Panc1 (cell line): ENCODE measurements at regions not wholly inside any gene's neighbourhood (a gene's known extent, or its start where the extent isn't known, plus 50 kb on each side); places are given as distances from the start of the nearest gene placed in this dataset.

Experiments used
- ATAC-seq: fragments of 200-7000 bp; cut with Tn5 transposase; 2 replicates; pipeline ENCODE4 v1.9.1; 2020; ENCODE audit warnings: mild to moderate bottlenecking, moderate library complexity
- BruUV-seq: library from RNA; stranded (reverse); fragments of 400-500 nt; replicated peaks from 2 replicates; lab custom pipeline; 2021; lab: Mats Ljungman, UMichigan
- CTCF ChIA-PET: fragments of 300-600 bp; sonication (Branson Sonifier 250); formaldehyde crosslinking; loops from one replicate; lab custom pipeline; 2022; ENCODE audit warnings: antibody characterized with exemption; lab: Charles Lee
- POLR2A ChIA-PET: fragments of 300-600 bp; sonication (Branson Sonifier 250); formaldehyde crosslinking; loops from one replicate; lab custom pipeline; 2022; ENCODE audit warnings: antibody characterized with exemption; lab: Charles Lee
- DNase-seq: peaks from one replicate; pipeline ENCODE4 v3.0.0-alpha.2; 2010; ENCODE audit warnings: low read depth, low spot score
- H3K27ac ChIP-seq: 2 replicates; pipeline ENCODE4 v1.5.1; 2011; ENCODE audit warnings: mild to moderate bottlenecking, low read length, inconsistent platforms
- H3K27me3 ChIP-seq: fragments of 200-500 bp; sonication (Bioruptor generic); 2 replicates; pipeline ENCODE4 v1.6.0; 2014; ENCODE audit warnings: low read length, inconsistent platforms; ENCODE audit not compliant: control insufficient read depth, insufficient read depth
- H3K36me3 ChIP-seq: fragments of 200-500 bp; sonication (Bioruptor generic); 2 replicates; pipeline ENCODE4 v1.5.1; 2014; ENCODE audit warnings: inconsistent platforms, mild to moderate bottlenecking, low read length, moderate library complexity; ENCODE audit not compliant: control insufficient read depth, insufficient read depth
- H3K4me1 ChIP-seq: 2 replicates; pipeline ENCODE4 v1.5.1; 2011; ENCODE audit warnings: inconsistent platforms, mild to moderate bottlenecking, low read length, moderate library complexity; ENCODE audit not compliant: control insufficient read depth, insufficient read depth
- H3K4me3 ChIP-seq, 2 experiments: 2 replicates each; pipeline ENCODE4 v1.5.1; 2011 to 2012; ENCODE audit warnings: low read depth in 2 of 2, low read length in 2 of 2, mild to moderate bottlenecking in 2 of 2, inconsistent platforms in 1 of 2, moderate library complexity in 1 of 2
- H3K9me3 ChIP-seq: fragments of 200-500 bp; sonication (Bioruptor generic); 2 replicates; pipeline ENCODE4 v1.5.1; 2014; ENCODE audit warnings: low read depth, mild to moderate bottlenecking, inconsistent platforms, low read length, moderate library complexity; ENCODE audit not compliant: control insufficient read depth, insufficient read depth
- CTCF ChIP-seq: fragments of 450-650 bp; IDR thresholded peaks from 2 replicates; pipeline ENCODE4 v1.5.1; 2017; ENCODE audit warnings: mild to moderate bottlenecking
- POLR2AphosphoS5 ChIP-seq: IDR thresholded peaks from 2 replicates; pipeline ENCODE4 v1.6.1; 2012; ENCODE audit warnings: mild to moderate bottlenecking, low read depth, low read length, moderate library complexity
- REST ChIP-seq, 2 experiments: IDR thresholded peaks; 2 replicates each; pipeline ENCODE4 v1.6.1; 2011 to 2012; ENCODE audit warnings: low read depth in 2 of 2, control low read depth in 1 of 2, low read length in 1 of 2, mild to moderate bottlenecking in 1 of 2, moderate library complexity in 1 of 2; ENCODE audit not compliant: insufficient read depth in 1 of 2
- SIN3A ChIP-seq: IDR thresholded peaks from 2 replicates; pipeline ENCODE4 v1.6.1; 2012; ENCODE audit warnings: low read depth, mild to moderate bottlenecking, low read length, moderate library complexity, borderline replicate concordance; ENCODE audit not compliant: insufficient read depth
- TCF7L2 ChIP-seq: IDR thresholded peaks from 2 replicates; pipeline ENCODE4 v1.6.1; 2011; ENCODE audit warnings: mild to moderate bottlenecking, low read depth, low read length, inconsistent platforms
- in situ Hi-C: cut with HindIII; loops from 2 replicates; pipeline ENCODE4 v1.10.0; 2016; ENCODE audit warnings: low sequenced_read_pairs, low pct_unique_long_range_greater_than_20kb
- intact Hi-C: fragments of 100-400 bp; cut with micrococcal nuclease; formaldehyde crosslinking; loops from one replicate; pipeline ENCODE4 v1.10.0; 2022; ENCODE audit not compliant: unreplicated experiment

GRCh38 chr2:187934236-187934635 is 357.4 kb upstream of the GULP1 start:
- BruUV-seq = no TSS peak
- Histone ChIP-seq H3K27ac (no peak overlapping the region), H3K36me3 (no peaks in the 10 kb centered on the region), H3K4me3 (no peak overlapping the region), H3K4me1 (no peaks in the 10 kb centered on the region), H3K9me3 (no peaks in the 10 kb centered on the region), H3K27me3 (no peaks in the 10 kb centered on the region)
- no peak for ATAC-seq
- in situ Hi-C loops (no loop called here), intact Hi-C loops (no loop called here)
- ChIA-PET POLR2A (no interaction called here), CTCF (no interaction called here)
- DNase-seq = no peak
- TF ChIP-seq REST (IDR thresholded peaks at IDR 0.05; ENCODE audit: insufficient read depth in 1 of 2, low read depth in 2 of 2, low read length in 1 of 2) (no peak), CTCF (no peak), TCF7L2 (no peak), SIN3A (no peak), POLR2AphosphoS5 (no peak)

GRCh38 chr2:187934692-187935091 is 357.0 kb upstream of the GULP1 start:
- CTCF ChIA-PET = no interaction called here

More at GRCh38 chr2:187934692-187935091, 357.0 kb upstream of the GULP1 start:
- no peaks in the 10 kb centered on the region for H3K4me1 ChIP-seq
- intact Hi-C loops (no loop called here), in situ Hi-C loops (no loop called here)
- no peak overlapping the region for H3K4me3 ChIP-seq
- TF ChIP-seq TCF7L2 (no peak), CTCF (no peak), REST (IDR thresholded peaks at IDR 0.05; ENCODE audit: insufficient read depth in 1 of 2, low read depth in 2 of 2, low read length in 1 of 2) (no peak), POLR2AphosphoS5 (no peak), SIN3A (no peak)
- H3K27me3 ChIP-seq = no peaks in the 10 kb centered on the region
- H3K36me3 ChIP-seq = no peaks in the 10 kb centered on the region
- POLR2A ChIA-PET = no interaction called here
- H3K27ac ChIP-seq = no peak overlapping the region
- no peaks in the 10 kb centered on the region for H3K9me3 ChIP-seq
- ATAC-seq = no peak
- no peak for DNase-seq
- no TSS peak for BruUV-seq
